ENCODE measurements at regions not wholly inside any gene's neighbourhood (a gene's known extent, or its start where the extent isn't known, plus 50 kb on each side); places are given as distances from the start of the nearest gene placed in this dataset.

GRCh38 chr2:51628917-51629316 lies 597.0 kb upstream of the NRXN1 start:
- TF ChIP-seq CTCF (IDR thresholded peaks at IDR 0.05), result no peak
- no peak for TF ChIP-seq POLR2A (IDR thresholded peaks at IDR 0.05)
- no peak for TF ChIP-seq POLR2AphosphoS5 (IDR thresholded peaks at IDR 0.05)

Measured in transverse colon (tissue), 4 donors.